ENCODE measurements at regions not wholly inside any gene's neighbourhood (a gene's known extent, or its start where the extent isn't known, plus 50 kb on each side); places are given as distances from the start of the nearest gene placed in this dataset.

DNA sequence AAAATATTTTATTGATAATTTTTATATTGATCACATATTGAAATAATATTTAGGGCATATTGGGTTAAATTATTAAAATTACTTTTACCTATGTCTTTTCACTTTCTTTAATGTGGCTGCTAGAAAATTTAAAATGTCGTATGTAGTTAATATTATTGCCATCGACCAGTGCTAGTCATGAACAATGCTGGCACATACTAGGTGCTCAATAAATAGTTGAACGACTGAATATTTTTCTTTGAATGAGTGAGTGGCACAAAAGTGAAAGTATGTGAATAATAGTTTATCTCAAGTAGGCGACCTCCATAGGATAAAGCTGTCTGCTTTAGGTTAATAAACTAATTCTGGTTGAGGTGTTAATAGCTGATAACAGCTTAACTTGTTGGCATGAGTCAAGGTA lies 150.8 kb upstream of the FGGY start:
- TF ChIP-seq, protein P1, sequence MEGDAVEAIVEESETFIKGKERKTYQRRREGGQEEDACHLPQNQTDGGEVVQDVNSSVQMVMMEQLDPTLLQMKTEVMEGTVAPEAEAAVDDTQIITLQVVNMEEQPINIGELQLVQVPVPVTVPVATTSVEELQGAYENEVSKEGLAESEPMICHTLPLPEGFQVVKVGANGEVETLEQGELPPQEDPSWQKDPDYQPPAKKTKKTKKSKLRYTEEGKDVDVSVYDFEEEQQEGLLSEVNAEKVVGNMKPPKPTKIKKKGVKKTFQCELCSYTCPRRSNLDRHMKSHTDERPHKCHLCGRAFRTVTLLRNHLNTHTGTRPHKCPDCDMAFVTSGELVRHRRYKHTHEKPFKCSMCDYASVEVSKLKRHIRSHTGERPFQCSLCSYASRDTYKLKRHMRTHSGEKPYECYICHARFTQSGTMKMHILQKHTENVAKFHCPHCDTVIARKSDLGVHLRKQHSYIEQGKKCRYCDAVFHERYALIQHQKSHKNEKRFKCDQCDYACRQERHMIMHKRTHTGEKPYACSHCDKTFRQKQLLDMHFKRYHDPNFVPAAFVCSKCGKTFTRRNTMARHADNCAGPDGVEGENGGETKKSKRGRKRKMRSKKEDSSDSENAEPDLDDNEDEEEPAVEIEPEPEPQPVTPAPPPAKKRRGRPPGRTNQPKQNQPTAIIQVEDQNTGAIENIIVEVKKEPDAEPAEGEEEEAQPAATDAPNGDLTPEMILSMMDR (IDR thresholded peaks at IDR 0.05): no peak
- TF ChIP-seq EP300 (IDR thresholded peaks at IDR 0.05): no peak

All from ovary (tissue), 3 donors.